ENCODE measurements at regions not wholly inside any gene's neighbourhood (a gene's known extent, or its start where the extent isn't known, plus 50 kb on each side); places are given as distances from the start of the nearest gene placed in this dataset.

GRCh38 chr9:119810645-119811429 lies 441.6 kb upstream of the BRINP1 start:
- no peak for DNase-seq

GRCh38 chr9:119803679-119804078 lies 434.4 kb upstream of the BRINP1 start:
- DNase-seq, result no peak

GRCh38 chr9:119802621-119803020 lies 433.4 kb upstream of the BRINP1 start:
- DNase-seq, result peak; percentile 43

- DNase-seq, result no peak
These were observed 432.9 kb upstream of the BRINP1 start for GRCh38 chr9:119802133-119802532.

GRCh38 chr9:119801311-119801710 lies 432.1 kb upstream of the BRINP1 start:
- DNase-seq, result no peak

GRCh38 chr9:119795395-119795794 lies 426.2 kb upstream of the BRINP1 start:
- DNase-seq, result no peak

GRCh38 chr9:119794836-119795235 lies 425.6 kb upstream of the BRINP1 start:
- DNase-seq, result peak; percentile 79

GRCh38 chr9:119793218-119793617 lies 424.0 kb upstream of the BRINP1 start:
- peak; percentile 86 for DNase-seq

GRCh38 chr9:119792242-119792641 lies 423.0 kb upstream of the BRINP1 start:
- DNase-seq, result no peak

GRCh38 chr9:119789987-119790386 lies 420.8 kb upstream of the BRINP1 start:
- no peak for DNase-seq

GRCh38 chr9:119788921-119789320 lies 419.7 kb upstream of the BRINP1 start:
- DNase-seq, result no peak

GRCh38 chr9:119781886-119782285 lies 412.7 kb upstream of the BRINP1 start:
- no peak for DNase-seq

GRCh38 chr9:119775410-119775809 lies 406.2 kb upstream of the BRINP1 start:
- no peak for DNase-seq

GRCh38 chr9:119773823-119774222 lies 404.6 kb upstream of the BRINP1 start:
- DNase-seq, result no peak

GRCh38 chr9:119771341-119771740 lies 402.1 kb upstream of the BRINP1 start:
- DNase-seq, result no peak

- DNase-seq, result peak; percentile 65
These were observed 399.0 kb upstream of the BRINP1 start for GRCh38 chr9:119768266-119768665.

GRCh38 chr9:119765632-119766175 lies 396.5 kb upstream of the BRINP1 start:
- no peak for DNase-seq

GRCh38 chr9:119763260-119763659 lies 394.0 kb upstream of the BRINP1 start:
- DNase-seq, result peak; percentile 19

- DNase-seq, result no peak
These were observed 392.6 kb upstream of the BRINP1 start for GRCh38 chr9:119761812-119762211.

- no peak for DNase-seq
These were observed 389.8 kb upstream of the BRINP1 start for GRCh38 chr9:119758990-119759389.

- peak; percentile 19 for DNase-seq
These were observed 389.0 kb upstream of the BRINP1 start for GRCh38 chr9:119758241-119758640.

- DNase-seq, result no peak
These were observed 370.2 kb upstream of the BRINP1 start for GRCh38 chr9:119739476-119739875.

- DNase-seq, result peak; percentile 45
These were observed 367.5 kb upstream of the BRINP1 start for GRCh38 chr9:119736491-119737454.

- no peak for DNase-seq
These were observed 358.8 kb upstream of the BRINP1 start for GRCh38 chr9:119727988-119728387.
